ENCODE measurements at regions not wholly inside any gene's neighbourhood (a gene's known extent, or its start where the extent isn't known, plus 50 kb on each side); places are given as distances from the start of the nearest gene placed in this dataset.

DNA sequence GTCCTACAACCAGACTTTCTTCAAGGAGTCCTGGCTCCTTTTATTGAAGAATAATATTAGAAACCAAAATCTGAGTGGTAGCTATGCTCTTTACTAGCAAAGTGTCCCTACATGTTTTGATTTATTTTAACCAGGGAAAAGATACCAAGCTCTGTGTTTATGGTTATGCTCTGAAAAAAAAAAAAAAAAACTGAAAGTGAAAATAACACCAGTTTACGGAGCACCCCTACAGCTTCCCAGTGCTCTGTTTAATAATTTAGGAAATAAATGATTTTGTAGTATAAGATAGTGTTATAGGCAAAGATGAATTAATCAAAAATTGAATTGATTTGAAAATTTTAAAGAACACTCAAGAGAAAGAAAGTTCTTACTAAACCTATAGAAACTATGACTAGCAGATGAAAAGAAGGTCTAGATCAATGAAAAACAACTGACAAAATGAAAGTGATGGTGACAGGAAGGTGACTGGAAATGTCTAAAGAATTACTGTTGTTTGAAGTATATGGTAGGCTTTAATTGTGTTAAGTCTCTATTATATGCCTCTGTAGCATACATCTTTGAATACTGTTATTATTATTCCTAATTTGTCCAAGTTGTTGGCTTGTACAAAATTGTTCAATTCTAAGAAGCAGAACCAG is 1698.4 kb upstream of the PCDH10 start:
- TF ChIP-seq, protein P1, sequence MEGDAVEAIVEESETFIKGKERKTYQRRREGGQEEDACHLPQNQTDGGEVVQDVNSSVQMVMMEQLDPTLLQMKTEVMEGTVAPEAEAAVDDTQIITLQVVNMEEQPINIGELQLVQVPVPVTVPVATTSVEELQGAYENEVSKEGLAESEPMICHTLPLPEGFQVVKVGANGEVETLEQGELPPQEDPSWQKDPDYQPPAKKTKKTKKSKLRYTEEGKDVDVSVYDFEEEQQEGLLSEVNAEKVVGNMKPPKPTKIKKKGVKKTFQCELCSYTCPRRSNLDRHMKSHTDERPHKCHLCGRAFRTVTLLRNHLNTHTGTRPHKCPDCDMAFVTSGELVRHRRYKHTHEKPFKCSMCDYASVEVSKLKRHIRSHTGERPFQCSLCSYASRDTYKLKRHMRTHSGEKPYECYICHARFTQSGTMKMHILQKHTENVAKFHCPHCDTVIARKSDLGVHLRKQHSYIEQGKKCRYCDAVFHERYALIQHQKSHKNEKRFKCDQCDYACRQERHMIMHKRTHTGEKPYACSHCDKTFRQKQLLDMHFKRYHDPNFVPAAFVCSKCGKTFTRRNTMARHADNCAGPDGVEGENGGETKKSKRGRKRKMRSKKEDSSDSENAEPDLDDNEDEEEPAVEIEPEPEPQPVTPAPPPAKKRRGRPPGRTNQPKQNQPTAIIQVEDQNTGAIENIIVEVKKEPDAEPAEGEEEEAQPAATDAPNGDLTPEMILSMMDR (IDR thresholded peaks at IDR 0.05; ENCODE audit: low read depth, low read length), result no peak
- TF ChIP-seq EZH2phosphoT487 (IDR thresholded peaks at IDR 0.05; ENCODE audit: low read depth), result no peak

Data from OCI-LY3 (cell line).